ENCODE measurements at regions not wholly inside any gene's neighbourhood (a gene's known extent, or its start where the extent isn't known, plus 50 kb on each side); places are given as distances from the start of the nearest gene placed in this dataset.
"Not testable (repeated sequence)": the region's sequence is repeated elsewhere in the genome, so short reads cannot be mapped to it uniquely, and the experiment has no call there.

DNA sequence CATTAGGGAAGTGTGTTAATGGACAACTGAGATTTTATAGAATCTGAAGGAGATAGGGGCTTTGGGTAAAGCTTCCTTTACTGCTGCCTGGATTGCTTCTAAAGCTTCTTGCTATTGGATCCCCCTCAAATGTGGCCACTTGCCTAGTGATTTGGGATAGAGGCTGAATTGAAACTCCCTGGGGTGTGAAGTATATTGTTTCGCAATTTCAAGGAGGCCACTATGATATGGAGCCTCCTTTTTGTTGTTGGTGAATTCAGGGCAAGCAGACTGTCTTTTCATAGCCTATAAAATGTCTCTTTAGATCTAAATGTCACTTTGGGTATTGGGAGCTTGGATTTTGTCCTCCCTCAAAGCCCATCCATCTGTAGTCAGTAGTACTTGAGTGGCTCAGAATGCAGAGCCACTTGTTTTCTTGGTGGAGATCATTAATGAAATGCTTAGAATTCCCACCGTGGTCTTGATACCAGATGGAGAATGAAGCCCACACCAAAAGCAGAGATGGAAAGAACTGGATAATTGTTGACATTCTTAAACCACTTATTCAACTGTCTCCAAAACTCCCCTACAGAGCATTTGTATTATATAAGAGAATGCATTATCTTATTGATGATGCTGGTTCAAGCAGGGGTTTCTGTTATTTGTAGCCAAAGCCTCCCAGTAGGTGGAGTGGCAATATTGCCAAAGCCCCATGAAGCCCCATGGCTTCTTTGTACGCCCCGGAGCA is 144.3 kb upstream of the KCNE2 start:
- ATAC-seq, result no peak

DNA sequence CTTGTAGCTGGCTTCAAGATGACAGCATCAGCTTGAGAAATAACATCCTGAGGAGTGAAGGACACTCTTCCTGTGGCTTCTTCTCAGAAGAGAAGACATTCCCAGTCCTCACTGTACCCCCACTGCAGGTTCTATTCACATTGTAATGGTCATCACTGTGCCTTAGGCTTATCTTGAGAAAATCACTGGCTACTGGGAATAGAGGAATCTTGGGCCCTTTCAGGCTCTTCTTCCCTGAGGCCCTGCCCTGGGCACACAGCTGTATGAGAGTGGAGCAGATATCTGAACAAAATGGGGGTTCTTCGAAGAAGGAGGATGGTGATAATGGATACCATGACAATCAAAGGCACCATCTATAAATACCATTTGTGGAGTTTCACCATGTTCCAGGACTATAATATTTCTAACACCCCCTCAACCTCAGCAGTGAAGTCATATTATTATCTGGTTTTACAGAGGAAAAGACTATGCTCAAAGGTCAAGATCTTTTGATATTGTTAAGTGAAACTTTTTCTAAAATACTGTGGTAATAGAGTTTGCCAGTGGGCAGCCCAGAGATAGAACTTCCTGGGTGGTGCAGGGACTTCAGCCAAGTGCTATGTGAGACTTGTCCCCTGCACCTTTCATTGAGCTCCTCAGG is 143.1 kb upstream of the KCNE2 start:
- ATAC-seq, result no peak

- ATAC-seq, result no peak
Measured at GRCh38 chr21:34221331-34222030, 142.3 kb upstream of the KCNE2 start.

- ATAC-seq, result no peak
Measured at GRCh38 chr21:34222031-34222335, 141.8 kb upstream of the KCNE2 start.

DNA sequence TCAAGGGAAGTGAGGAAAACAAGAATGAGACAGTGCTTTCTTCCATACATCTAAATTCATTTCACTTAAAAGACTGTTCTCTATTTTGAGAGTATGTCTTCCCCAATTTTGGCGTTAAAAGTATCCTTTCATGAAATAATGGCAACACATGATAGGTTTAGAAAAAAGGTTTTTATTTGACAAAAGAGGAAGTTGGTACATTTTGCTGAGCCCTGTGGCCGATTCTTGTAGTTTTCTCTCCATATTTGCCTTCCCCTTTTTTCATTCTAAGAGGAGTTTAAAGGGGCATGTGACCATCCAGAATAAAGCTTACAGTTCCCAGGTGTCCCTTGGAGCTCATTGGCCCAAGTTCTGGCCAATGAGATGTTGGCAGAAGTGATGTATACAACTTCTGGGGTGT is 140.4 kb upstream of the KCNE2 start:
- ATAC-seq, result no peak

GRCh38 chr21:34227386-34227852 is 136.4 kb upstream of the KCNE2 start:
- no peak for ATAC-seq

DNA sequence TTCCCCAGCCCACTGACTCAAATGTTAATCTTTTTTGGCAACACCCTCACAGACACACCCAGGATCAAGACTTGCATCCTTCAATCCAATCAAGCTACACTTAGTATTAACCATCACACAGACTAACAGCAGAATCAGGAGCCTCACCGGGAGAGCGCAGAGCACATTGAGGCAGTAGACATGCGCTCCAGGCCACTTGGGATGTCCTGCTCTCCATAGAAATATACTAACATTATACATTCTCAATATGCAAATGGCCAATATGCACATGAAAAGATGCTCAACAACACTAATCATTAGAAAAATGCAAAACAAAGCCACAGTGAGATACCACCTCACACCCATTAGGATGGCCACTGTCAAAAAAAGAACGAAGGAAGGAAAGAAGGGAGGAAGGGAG is 135.0 kb upstream of the KCNE2 start:
- ATAC-seq, result no peak

DNA sequence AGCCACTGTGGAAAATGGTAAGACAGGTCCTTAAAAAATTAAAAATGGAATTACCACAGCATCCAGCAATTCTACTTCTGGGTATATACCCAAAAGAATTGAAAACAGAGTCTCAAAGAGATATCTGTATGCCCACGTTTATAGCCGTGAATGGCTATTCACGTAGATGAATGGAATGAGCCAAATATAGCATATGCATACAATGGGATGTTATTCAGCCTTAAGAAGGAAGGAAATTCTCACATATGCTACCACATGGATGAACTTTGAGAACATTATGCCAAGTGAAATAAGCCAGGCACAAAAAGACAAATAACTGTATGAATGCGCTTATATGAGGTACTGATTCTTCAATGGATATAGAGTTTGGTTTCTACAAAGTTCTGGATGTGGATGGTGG is 134.5 kb upstream of the KCNE2 start:
- no peak for ATAC-seq

DNA sequence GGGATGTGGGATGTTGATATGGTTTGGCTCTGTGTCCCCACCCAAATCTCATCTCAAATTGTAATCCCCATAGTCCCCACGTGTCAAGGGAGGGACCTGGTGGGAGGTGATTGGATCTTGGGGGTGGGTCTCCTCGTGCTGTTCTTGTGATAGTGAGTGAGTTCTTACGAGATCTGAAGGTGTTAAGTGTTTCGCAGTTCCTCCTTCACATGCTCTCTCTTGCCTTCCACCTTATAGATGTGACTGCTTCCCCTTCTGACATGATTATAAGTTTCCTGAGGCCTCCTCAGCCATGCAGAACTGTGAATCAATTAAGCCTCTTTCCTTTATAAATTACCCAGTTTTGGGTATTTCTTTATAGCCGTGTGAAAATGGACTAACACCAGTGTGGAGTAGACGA is 130.1 kb upstream of the KCNE2 start:
- ATAC-seq, result not testable (repeated sequence)

DNA sequence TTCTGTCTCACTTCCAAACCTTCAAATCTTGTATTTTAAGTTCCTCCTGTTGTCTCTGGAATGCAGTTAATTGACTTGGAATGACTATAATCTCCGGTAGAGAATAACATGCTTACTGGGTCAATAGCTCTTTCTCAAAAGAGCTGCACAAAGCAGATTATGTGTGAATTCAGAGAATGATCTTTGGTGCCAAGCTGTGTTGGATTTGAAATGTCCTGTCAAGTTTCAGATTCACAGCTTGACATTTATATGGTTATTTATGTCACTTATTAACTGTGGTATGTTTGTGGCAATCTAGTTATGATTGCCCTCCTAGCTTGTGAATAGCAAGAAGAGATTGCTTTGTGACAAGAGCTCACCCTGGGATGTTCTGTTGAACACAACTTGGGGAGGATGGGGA is 128.3 kb upstream of the KCNE2 start:
- no peak for ATAC-seq

DNA sequence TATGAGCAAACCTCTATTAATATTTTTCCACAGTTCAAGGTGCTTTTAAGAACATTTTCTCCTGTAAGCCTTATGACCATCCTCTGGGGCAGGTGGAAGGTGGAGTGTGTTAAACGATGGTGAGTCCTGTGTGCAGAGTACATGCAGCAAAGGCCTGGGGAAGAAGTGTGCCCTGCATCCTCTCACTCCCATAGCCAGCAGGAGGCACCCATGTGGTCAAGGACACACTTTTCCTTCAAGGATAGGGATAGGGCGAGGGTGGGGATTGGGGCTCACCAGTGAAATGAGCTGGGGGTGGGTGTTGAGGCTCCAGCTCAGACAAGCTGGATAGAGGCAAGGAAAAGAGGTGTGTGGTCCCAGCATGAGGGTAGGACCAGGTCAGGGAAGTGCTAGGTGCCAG is 120.8 kb upstream of the KCNE2 start:
- ATAC-seq, result no peak

- ATAC-seq, result no peak
Measured at GRCh38 chr21:34243562-34243961, 120.2 kb upstream of the KCNE2 start.

DNA sequence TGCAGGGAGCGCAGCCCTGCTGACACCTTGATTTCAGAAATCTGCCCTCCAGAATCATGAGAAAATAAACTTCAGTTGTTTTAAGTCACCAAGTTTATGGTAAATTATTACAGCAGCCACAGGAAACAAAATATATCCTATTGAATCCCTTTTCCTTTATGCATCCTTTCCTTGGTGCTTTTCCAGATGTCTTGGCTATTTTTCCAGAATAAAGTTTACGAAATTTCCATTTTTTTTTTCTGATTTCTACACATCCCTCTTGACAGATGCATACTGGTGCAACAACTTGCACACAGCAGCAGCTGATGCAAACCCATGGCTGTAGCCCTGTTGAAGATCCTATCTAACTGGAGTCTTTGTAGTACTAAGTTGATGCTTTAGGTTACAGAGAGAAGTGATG is 111.1 kb upstream of the KCNE2 start:
- no peak for ATAC-seq

DNA sequence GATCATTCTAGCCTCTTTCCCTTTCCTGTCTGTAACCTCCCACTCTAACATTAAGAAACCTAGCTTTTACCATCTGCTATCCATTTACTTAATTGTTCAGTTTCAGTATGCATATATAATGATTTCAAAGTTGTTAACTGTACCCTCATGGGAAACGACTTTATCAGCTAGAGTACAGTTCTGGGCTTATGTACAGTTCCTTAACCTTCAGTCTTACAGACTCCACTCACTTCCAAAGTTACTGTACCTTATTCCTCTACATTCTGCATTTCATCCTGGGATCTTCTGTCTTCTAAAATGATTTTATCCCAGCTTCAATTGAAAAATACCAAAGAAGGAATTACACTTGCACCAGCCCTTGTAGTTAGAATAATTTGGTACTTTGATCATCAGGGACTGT is 108.7 kb upstream of the KCNE2 start:
- ATAC-seq, result no peak

DNA sequence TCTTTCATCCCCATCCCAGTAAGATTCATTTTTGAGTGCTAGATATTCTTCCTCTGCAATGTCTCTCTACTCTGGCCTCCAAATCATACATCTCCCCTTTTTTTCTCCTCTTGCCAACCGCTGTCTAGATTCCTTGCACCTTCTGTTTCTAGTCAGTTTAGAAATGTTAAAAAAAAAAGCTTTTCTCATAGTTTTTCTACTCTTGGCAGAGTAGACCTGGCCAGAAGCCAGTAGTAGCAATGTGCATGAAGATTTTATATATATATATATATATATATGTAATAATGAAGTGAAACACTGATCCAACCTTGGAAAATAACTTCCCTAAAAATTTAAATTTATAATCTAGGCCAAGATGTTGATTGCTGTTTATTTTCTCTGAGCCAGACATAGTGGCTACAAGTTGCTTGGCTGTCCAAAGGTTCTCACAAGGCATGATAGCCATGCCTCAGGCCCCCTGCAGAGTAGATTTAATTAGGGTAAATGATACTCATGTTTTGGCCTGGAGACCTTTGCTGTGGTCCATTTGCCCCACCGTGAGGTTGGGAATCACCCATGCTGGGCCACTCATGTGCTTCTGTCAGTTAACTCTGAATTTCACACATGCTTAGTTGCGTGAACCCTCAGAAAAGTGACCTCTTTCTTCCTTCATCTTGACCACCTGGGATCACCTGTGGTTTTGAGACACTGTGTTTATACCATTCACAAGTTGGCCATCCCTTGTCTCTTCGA is 103.4 kb upstream of the KCNE2 start:
- ATAC-seq, result no peak

- no peak for ATAC-seq
Measured at GRCh38 chr21:34261841-34262468, 101.9 kb upstream of the KCNE2 start.

DNA sequence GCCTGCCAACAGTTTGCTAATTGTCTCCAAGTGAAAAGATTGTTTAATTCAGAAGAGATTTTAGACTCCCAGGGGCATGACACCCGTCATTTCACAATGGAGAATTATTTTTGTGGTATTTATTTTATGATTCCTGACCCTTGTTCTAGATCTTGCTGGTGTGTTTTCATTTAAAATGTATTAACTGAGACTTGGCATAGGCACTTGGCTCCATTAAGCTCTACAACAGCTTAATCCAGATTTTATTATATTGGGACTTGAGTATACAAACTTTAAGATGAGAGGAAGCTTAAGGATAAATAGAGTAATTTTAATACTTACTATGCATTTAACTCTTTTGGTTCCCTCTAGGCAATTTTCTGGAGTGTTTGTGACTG is 101.3 kb upstream of the KCNE2 start:
- ATAC-seq, result no peak

GRCh38 chr21:34263629-34264028 is 100.2 kb upstream of the KCNE2 start:
- ATAC-seq, result no peak

DNA sequence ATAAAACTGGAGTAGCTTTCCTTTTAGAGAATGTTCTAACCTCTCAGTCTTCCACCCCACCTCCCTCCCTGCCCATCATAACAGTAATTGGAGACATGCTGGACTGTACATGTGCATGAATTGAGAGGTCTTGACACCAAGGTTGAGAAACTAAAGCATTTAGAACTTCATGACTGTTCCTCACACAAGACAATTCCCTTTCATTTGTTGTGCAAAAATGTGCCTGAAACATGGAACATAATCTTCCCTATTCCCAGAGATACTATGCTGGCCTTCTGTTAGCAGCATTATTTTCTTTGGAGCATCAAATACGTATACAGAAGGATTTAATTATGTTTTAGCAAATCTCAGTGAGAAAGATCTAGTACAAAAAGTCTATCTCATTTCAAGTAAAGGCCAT is 97.5 kb upstream of the KCNE2 start:
- ATAC-seq, result no peak

DNA sequence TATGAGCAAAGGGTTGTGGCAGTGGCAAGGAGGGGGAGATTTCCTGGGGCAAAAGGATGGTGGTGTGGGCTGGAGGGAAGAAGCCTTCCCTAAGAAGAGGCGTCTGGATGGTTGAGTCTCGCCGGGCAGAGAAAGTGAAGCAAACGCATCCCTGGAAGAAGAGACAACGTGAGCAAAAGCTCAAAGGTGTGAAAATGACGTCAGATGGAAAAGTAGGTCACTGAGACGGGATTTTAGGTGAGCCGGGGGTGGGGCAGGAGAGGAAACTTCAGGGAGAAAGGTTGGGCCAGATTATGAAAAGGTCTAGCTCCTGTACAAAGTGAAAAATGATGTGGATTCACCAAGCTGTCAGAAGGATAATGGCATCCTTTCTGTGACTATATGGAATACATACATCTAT is 95.3 kb upstream of the KCNE2 start:
- no peak for ATAC-seq

- ATAC-seq, result no peak
Measured at GRCh38 chr21:34270411-34270810, 93.4 kb upstream of the KCNE2 start.

GRCh38 chr21:34271189-34271851 is 92.5 kb upstream of the KCNE2 start:
- ATAC-seq, result no peak
